ENCODE measurements at regions not wholly inside any gene's neighbourhood (a gene's known extent, or its start where the extent isn't known, plus 50 kb on each side); places are given as distances from the start of the nearest gene placed in this dataset.

DNA sequence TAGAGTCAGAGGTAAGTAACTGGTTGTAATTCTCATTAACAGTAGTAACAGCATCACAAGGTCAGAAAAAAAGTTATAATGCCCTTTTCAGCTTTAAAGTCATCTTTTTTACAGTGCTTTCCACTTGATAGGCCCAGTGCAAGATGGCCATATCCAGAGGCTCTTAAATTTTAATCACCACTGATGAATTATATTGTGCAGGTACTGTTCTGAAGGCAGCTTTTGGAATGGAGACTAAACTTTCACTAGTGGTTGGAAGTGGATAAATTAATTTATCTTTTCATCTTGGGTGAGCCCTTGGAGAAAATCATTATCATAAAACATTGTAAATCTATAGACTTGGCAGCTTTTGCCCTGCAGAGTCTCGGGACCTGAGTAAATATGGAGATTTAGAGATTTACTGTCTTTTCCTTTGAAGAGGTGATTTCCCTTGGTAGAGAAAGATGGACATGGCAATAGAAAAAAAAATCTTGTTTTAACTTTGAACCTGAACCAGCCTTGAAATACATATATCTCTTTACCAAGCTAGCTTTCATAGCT, 969.1 kb upstream of the NOVA1 start:
- no peaks in the 10 kb centered on the region for H3K36me3 ChIP-seq
- TF ChIP-seq, protein P1, sequence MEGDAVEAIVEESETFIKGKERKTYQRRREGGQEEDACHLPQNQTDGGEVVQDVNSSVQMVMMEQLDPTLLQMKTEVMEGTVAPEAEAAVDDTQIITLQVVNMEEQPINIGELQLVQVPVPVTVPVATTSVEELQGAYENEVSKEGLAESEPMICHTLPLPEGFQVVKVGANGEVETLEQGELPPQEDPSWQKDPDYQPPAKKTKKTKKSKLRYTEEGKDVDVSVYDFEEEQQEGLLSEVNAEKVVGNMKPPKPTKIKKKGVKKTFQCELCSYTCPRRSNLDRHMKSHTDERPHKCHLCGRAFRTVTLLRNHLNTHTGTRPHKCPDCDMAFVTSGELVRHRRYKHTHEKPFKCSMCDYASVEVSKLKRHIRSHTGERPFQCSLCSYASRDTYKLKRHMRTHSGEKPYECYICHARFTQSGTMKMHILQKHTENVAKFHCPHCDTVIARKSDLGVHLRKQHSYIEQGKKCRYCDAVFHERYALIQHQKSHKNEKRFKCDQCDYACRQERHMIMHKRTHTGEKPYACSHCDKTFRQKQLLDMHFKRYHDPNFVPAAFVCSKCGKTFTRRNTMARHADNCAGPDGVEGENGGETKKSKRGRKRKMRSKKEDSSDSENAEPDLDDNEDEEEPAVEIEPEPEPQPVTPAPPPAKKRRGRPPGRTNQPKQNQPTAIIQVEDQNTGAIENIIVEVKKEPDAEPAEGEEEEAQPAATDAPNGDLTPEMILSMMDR (IDR thresholded peaks at IDR 0.05) = no peak
- no peaks in the 10 kb centered on the region for H3K9me3 ChIP-seq
- H3K4me3 ChIP-seq = no peak overlapping the region
- no peaks in the 10 kb centered on the region for H3K4me1 ChIP-seq
- DNase-seq (ENCODE audit: low spot score) = no peak
- no peak overlapping the region for H3K27ac ChIP-seq
- H3K27me3 ChIP-seq = no peaks in the 10 kb centered on the region

DNA sequence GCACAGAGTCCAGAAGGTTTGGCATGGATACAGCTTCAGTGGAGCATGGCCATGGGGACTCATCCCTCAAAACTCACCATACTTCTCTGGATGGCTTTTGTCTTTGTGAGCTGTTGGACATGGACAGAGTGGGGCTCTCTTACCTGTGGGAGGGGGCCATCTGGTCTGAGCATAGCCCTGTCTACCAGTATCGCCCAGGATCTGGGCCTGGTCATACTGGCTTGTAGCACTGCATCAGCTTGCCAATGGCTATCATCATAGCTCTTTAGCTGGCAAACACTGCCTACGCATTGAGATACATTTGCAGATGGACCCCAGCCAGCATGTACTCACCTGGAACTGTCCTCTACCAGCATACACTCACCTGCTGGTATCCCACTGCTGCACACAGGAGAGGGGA, 975.2 kb upstream of the NOVA1 start:
- H3K27me3 ChIP-seq = no peaks in the 10 kb centered on the region
- DNase-seq (ENCODE audit: low spot score) = no peak
- H3K9me3 ChIP-seq = no peaks in the 10 kb centered on the region
- H3K36me3 ChIP-seq = no peaks in the 10 kb centered on the region
- no peak overlapping the region for H3K27ac ChIP-seq
- no peaks in the 10 kb centered on the region for H3K4me1 ChIP-seq
- no peak overlapping the region for H3K4me3 ChIP-seq
- TF ChIP-seq, protein P1 (IDR thresholded peaks at IDR 0.05) = no peak

DNA sequence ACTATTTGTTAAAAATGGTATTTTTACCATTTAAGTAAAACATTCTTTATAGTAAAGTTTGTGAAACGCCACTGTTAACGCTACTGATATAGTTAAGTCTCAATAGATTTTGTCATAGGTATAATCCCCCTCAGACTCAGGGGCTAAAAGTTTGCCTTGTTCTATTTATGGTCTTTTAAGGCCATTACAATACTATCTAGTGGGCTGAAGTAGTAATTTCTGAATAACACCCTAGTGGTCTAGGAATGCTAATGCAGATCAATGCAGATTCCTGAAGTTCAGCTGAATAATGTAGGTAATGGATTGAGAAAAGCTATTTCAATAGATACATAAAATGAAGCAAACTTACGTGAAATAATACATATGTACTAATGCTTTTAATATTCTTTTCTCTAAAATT, 989.3 kb upstream of the NOVA1 start:
- H3K4me3 ChIP-seq = no peak overlapping the region
- no peaks in the 10 kb centered on the region for H3K9me3 ChIP-seq
- H3K36me3 ChIP-seq = no peaks in the 10 kb centered on the region
- TF ChIP-seq, protein P1 (IDR thresholded peaks at IDR 0.05) = no peak
- DNase-seq (ENCODE audit: low spot score) = no peak
- no peaks in the 10 kb centered on the region for H3K4me1 ChIP-seq
- no peaks in the 10 kb centered on the region for H3K27me3 ChIP-seq
- no peak overlapping the region for H3K27ac ChIP-seq

DNA sequence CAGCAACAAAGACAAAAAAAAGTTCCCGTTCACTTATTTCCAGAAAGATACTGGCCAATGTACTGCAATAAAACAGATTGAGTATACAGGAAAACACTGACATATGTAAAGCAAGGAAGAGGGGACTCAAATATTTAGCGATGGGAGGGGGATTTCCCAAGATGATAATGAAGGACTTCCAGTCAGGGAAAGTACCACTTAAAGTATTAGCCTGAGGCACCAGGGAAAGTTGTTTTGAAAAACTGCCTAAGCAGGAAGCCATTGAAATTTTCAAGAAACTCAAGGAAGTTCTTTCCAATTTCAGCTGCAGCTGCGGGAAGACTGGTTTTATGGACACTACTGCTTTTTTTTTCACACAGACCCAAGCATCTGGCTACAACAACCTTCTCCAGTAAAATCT, 1007.4 kb upstream of the NOVA1 start:
- Histone ChIP-seq H3K9me3 (no peaks in the 10 kb centered on the region), H3K36me3 (no peaks in the 10 kb centered on the region), H3K27ac (no peak overlapping the region), H3K4me3 (no peak overlapping the region), H3K4me1 (no peaks in the 10 kb centered on the region), H3K27me3 (no peaks in the 10 kb centered on the region)
- no peak for DNase-seq (ENCODE audit: low spot score)
- TF ChIP-seq, protein P1 (IDR thresholded peaks at IDR 0.05) = no peak

DNA sequence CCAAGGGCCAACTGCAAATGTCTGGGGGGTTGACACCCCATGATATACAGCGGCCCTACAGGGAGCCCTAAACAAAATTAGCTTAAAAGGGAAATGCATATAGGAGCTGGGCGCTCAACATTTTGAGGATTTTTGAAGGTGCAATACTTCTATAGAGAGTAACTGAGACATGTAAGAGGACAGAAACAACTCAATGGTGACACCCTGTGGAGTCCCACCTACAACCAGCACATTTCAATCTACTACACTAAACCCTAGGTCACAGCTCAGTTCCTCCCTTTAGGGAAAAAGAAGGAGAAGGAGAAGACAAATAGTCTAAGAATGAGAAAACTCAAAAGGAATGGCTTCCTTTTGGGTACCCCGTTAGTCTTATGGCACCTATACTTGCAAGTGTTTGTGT, 1010.5 kb upstream of the NOVA1 start:
- Histone ChIP-seq H3K36me3 (no peaks in the 10 kb centered on the region), H3K9me3 (no peaks in the 10 kb centered on the region), H3K4me1 (no peaks in the 10 kb centered on the region), H3K4me3 (no peak overlapping the region), H3K27me3 (no peaks in the 10 kb centered on the region), H3K27ac (no peak overlapping the region)
- DNase-seq (ENCODE audit: low spot score) = no peak
- TF ChIP-seq, protein P1 (IDR thresholded peaks at IDR 0.05) = no peak

DNA sequence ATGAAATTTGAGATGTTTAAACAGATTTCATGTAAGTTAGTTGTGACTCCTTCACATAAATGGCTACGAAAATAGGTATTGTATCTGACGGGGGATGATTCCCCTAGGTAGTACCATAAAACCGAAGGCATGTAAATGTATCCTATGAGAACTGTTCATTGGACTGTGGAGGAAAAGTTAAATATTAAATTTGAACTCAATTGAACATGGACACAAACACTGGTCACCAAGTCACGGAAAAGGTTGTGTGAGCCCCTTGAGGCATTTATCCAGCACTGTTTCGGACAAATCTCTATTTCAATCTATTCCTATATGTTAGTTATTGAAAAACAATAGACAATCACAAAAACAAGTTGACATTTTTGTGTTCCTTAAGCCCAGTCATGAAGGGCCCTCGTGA, 1014.3 kb upstream of the NOVA1 start:
- Histone ChIP-seq H3K9me3 (no peaks in the 10 kb centered on the region), H3K27me3 (no peaks in the 10 kb centered on the region), H3K27ac (no peak overlapping the region), H3K36me3 (no peaks in the 10 kb centered on the region), H3K4me1 (no peaks in the 10 kb centered on the region), H3K4me3 (no peak overlapping the region)
- TF ChIP-seq, protein P1 (IDR thresholded peaks at IDR 0.05) = no peak
- DNase-seq (ENCODE audit: low spot score) = no peak

All from right atrium auricular region (tissue), 2 donors.